Calu3 (cell line): ENCODE measurements at regions not wholly inside any gene's neighbourhood (a gene's known extent, or its start where the extent isn't known, plus 50 kb on each side); places are given as distances from the start of the nearest gene placed in this dataset.

Source experiments
- BruUV-seq: library from RNA; stranded (reverse); fragments of 400-500 nt; replicated peaks from 2 replicates; lab custom pipeline; 2021; lab: Mats Ljungman, UMichigan
- CTCF ChIA-PET: fragments of 300-600 bp; sonication (Branson Sonifier 250); formaldehyde crosslinking; loops from one replicate; lab custom pipeline; 2022; ENCODE audit warnings: antibody characterized with exemption; lab: Charles Lee
- DNase-seq: peaks from one replicate; pipeline ENCODE4 v3.0.0; 2022
- H3K27ac Mint-ChIP-seq: one replicate; pipeline ENCODE4 v1.8.0; 2022; ENCODE audit warnings: mixed read lengths; ENCODE audit not compliant: unreplicated experiment
- H3K27me3 Mint-ChIP-seq: one replicate; pipeline ENCODE4 v1.8.0; 2022; ENCODE audit warnings: mixed read lengths; ENCODE audit not compliant: unreplicated experiment
- H3K36me3 Mint-ChIP-seq: one replicate; pipeline ENCODE4 v1.8.0; 2022; ENCODE audit warnings: mild to moderate bottlenecking, moderate library complexity, mixed read lengths; ENCODE audit not compliant: insufficient read depth, unreplicated experiment
- H3K4me1 Mint-ChIP-seq: one replicate; pipeline ENCODE4 v1.8.0; 2022; ENCODE audit warnings: mild to moderate bottlenecking, low read depth, mixed read lengths; ENCODE audit not compliant: unreplicated experiment
- H3K4me3 Mint-ChIP-seq: one replicate; pipeline ENCODE4 v1.8.0; 2022; ENCODE audit warnings: mild to moderate bottlenecking, low read depth, moderate library complexity, mixed read lengths; ENCODE audit not compliant: unreplicated experiment
- H3K9me3 Mint-ChIP-seq: one replicate; pipeline ENCODE4 v1.8.0; 2022; ENCODE audit warnings: low read depth, mixed read lengths; ENCODE audit not compliant: unreplicated experiment
- intact Hi-C: fragments of 100-400 bp; cut with micrococcal nuclease; formaldehyde crosslinking; loops from one replicate; pipeline ENCODE4 v1.10.0; 2022; ENCODE audit not compliant: unreplicated experiment
- TF ChIP-seq, protein P1 (sequence below): fragments of 200-600 bp; IDR thresholded peaks from one replicate; pipeline ENCODE4 v1.8.0; 2022; ENCODE audit warnings: antibody characterized with exemption; ENCODE audit not compliant: unreplicated experiment

DNA sequence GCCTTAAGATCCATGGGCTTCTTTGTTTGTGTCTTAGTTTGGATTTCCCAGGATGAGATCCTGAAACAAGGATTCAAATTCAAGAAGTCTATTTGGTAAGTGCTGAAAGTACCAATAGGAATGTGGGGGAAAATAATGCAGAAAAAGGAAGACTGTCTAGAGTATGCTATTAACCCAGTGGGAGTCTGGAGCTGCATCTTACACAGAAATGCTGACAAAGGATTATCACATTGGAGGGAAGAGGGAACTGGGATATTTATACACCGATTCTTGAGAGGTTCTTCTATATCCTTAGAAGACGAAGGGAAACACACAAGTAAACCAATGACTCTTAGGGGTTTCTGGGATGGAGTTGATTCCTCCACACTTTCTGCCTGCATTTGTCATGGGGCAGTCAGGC is 294.8 kb upstream of the FIGN start:
- intact Hi-C loops: no loop called here
- no peaks in the 10 kb centered on the region for H3K4me1 Mint-ChIP-seq
- no peaks in the 10 kb centered on the region for H3K36me3 Mint-ChIP-seq
- CTCF ChIA-PET: no interaction called here
- TF ChIP-seq, protein P1, sequence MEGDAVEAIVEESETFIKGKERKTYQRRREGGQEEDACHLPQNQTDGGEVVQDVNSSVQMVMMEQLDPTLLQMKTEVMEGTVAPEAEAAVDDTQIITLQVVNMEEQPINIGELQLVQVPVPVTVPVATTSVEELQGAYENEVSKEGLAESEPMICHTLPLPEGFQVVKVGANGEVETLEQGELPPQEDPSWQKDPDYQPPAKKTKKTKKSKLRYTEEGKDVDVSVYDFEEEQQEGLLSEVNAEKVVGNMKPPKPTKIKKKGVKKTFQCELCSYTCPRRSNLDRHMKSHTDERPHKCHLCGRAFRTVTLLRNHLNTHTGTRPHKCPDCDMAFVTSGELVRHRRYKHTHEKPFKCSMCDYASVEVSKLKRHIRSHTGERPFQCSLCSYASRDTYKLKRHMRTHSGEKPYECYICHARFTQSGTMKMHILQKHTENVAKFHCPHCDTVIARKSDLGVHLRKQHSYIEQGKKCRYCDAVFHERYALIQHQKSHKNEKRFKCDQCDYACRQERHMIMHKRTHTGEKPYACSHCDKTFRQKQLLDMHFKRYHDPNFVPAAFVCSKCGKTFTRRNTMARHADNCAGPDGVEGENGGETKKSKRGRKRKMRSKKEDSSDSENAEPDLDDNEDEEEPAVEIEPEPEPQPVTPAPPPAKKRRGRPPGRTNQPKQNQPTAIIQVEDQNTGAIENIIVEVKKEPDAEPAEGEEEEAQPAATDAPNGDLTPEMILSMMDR: no peak
- H3K4me3 Mint-ChIP-seq: no peak overlapping the region
- H3K27ac Mint-ChIP-seq: no peak overlapping the region
- DNase-seq: no peak
- H3K27me3 Mint-ChIP-seq: no peaks in the 10 kb centered on the region
- no TSS peak for BruUV-seq
- peaks cover 4% of the 10 kb centered on the region for H3K9me3 Mint-ChIP-seq

GRCh38 chr2:164028814-164029534 is 293.2 kb upstream of the FIGN start:
- no peak overlapping the region for H3K27ac Mint-ChIP-seq
- TF ChIP-seq, protein P1: no peak
- no TSS peak for BruUV-seq
- H3K4me3 Mint-ChIP-seq: no peak overlapping the region
- intact Hi-C loops: no loop called here
- no peaks in the 10 kb centered on the region for H3K27me3 Mint-ChIP-seq
- no peaks in the 10 kb centered on the region for H3K36me3 Mint-ChIP-seq
- CTCF ChIA-PET: no interaction called here
- no peak for DNase-seq
- H3K4me1 Mint-ChIP-seq: no peaks in the 10 kb centered on the region
- peaks cover 7% of the 10 kb centered on the region for H3K9me3 Mint-ChIP-seq

GRCh38 chr2:164024396-164024795 is 288.6 kb upstream of the FIGN start:
- H3K4me1 Mint-ChIP-seq: no peaks in the 10 kb centered on the region
- H3K27ac Mint-ChIP-seq: no peak overlapping the region
- no peak overlapping the region for H3K4me3 Mint-ChIP-seq
- intact Hi-C loops: no loop called here
- no peak for DNase-seq
- BruUV-seq: no TSS peak
- peaks cover 7% of the 10 kb centered on the region for H3K9me3 Mint-ChIP-seq
- TF ChIP-seq, protein P1: no peak
- H3K36me3 Mint-ChIP-seq: no peaks in the 10 kb centered on the region
- CTCF ChIA-PET: no interaction called here
- H3K27me3 Mint-ChIP-seq: no peaks in the 10 kb centered on the region

DNA sequence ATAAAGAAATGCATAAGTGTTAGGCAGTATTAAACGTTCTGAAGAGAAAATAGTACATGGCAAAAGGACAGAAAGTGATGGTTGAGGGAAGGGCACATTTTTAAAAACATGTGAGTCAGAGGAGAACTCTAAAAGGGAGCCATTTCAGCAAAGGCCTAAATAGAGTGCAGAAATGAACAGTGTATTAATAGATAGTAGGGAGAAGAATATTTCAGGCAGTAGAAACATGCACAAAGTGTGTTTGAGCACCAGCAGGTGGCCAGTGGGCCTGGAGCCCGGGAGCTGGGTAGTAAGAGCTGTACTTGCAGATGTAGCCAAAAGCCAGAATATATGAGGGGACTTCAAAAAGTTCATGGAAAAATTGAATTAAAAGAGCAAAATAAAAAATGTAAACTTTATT is 288.1 kb upstream of the FIGN start:
- Mint-ChIP-seq H3K4me1 (no peaks in the 10 kb centered on the region), H3K9me3 (peaks cover 7% of the 10 kb centered on the region), H3K27me3 (no peaks in the 10 kb centered on the region), H3K36me3 (no peaks in the 10 kb centered on the region), H3K27ac (no peak overlapping the region), H3K4me3 (no peak overlapping the region)
- intact Hi-C loops: no loop called here
- CTCF ChIA-PET: interaction anchor here (0.6 kb wide), 1 partner anchor 313 kb away, joined by 3 read pairs; no protein-coding TSS in a partner anchor
- no TSS peak for BruUV-seq
- DNase-seq: no peak
- TF ChIP-seq, protein P1: no peak
